ENCODE measurements at regions not wholly inside any gene's neighbourhood (a gene's known extent, or its start where the extent isn't known, plus 50 kb on each side); places are given as distances from the start of the nearest gene placed in this dataset.
A peak's percentile ranks its signal among the peaks of the same experiment; 100 is the strongest.

DNA sequence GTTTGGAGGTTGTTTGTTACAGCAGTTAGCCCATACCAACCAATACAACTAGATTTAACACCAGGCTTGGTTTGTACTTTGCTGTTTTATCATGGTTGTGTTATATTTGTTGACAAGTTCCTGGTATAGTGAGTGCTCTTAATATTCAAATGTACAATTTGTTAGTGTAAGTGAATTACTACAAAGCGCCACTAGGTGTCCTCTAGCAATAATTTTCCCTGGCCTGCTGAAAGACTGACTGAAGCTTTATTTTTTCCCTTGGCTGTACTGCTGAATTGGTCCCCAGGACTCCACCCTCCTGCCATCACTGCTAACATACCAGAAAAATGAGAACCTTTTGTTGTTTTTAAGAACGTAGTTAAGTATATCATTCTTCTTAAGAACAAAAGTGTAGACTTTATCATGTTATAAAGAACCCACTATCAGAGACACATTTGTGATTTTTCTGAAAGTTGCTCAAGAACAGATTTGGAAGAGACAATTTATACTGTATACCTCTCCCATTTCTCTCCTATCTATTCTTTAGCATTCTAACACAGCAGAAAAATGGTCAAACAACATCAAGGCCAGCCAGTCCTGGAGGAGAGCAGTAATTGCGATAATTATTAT is 75.3 kb upstream of the FAR2 start:
- no peaks in the 10 kb centered on the region for H3K27me3 ChIP-seq
- H3K27ac ChIP-seq: no peak overlapping the region
- H3K36me3 ChIP-seq: no peaks in the 10 kb centered on the region
- DNase-seq (ENCODE audit: low read depth in 1 of 2, low spot score in 1 of 2): peak; percentile 66 to 75
- H3K4me1 ChIP-seq (ENCODE audit: low read depth): no peaks in the 10 kb centered on the region
- TF ChIP-seq, protein P1, sequence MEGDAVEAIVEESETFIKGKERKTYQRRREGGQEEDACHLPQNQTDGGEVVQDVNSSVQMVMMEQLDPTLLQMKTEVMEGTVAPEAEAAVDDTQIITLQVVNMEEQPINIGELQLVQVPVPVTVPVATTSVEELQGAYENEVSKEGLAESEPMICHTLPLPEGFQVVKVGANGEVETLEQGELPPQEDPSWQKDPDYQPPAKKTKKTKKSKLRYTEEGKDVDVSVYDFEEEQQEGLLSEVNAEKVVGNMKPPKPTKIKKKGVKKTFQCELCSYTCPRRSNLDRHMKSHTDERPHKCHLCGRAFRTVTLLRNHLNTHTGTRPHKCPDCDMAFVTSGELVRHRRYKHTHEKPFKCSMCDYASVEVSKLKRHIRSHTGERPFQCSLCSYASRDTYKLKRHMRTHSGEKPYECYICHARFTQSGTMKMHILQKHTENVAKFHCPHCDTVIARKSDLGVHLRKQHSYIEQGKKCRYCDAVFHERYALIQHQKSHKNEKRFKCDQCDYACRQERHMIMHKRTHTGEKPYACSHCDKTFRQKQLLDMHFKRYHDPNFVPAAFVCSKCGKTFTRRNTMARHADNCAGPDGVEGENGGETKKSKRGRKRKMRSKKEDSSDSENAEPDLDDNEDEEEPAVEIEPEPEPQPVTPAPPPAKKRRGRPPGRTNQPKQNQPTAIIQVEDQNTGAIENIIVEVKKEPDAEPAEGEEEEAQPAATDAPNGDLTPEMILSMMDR (IDR thresholded peaks at IDR 0.05; ENCODE audit: low read depth, low read length): peak; percentile 70
- no peaks in the 10 kb centered on the region for H3K9me3 ChIP-seq (ENCODE audit: low read depth)
- no peak overlapping the region for H3K4me3 ChIP-seq

DNA sequence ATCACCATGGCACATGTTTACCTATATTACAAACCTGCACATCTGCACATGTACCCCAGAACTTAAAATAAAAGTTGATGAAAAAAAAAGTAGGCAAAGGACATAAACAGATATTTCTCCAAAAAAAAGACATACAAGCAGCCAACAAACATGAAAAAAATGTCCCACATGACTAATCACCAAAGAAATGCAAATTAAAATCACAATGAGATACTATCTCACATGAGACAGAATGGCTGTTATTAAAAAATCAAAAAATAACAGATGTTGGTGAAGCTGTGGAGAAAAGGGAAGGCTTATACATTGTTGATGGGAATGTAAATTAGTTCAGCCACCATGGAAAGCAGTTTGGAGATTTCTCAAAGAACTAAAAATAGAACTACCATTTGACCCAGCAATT is 68.0 kb upstream of the FAR2 start:
- H3K27ac ChIP-seq: no peak overlapping the region

DNA sequence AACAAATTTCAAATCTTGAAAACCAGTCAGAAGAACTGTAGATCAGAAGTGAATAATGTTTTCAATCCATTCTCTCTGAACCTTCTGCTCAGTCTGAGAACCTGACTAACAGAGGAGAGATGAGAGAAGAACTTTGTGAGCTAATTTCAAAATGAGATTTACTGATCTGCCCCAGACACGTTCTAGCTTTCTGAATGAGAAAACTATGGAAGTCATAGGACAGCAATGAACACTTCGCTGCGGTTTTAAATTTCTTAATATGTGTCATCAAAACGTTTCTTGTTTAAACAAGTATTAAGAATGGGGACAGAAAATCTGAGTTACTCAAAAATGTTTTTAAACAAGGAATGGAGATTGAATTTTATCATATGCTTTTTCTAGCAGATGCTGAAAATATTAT is 66.6 kb upstream of the FAR2 start:
- Histone ChIP-seq H3K4me3 (no peak overlapping the region), H3K36me3 (no peaks in the 10 kb centered on the region), H3K9me3 (ENCODE audit: low read depth) (no peaks in the 10 kb centered on the region), H3K4me1 (ENCODE audit: low read depth) (peaks cover 4% of the 10 kb centered on the region), H3K27ac (no peak overlapping the region), H3K27me3 (no peaks in the 10 kb centered on the region)
- DNase-seq (ENCODE audit: low read depth in 1 of 2, low spot score in 1 of 2): no peak
- TF ChIP-seq, protein P1 (IDR thresholded peaks at IDR 0.05; ENCODE audit: low read depth, low read length): no peak

More for the DNA sequence above, 68.0 kb upstream of the FAR2 start:
- Histone ChIP-seq H3K9me3 (ENCODE audit: low read depth) (no peaks in the 10 kb centered on the region), H3K4me3 (no peak overlapping the region), H3K4me1 (ENCODE audit: low read depth) (no peaks in the 10 kb centered on the region), H3K36me3 (no peaks in the 10 kb centered on the region), H3K27me3 (no peaks in the 10 kb centered on the region)
- TF ChIP-seq, protein P1 (IDR thresholded peaks at IDR 0.05; ENCODE audit: low read depth, low read length): no peak
- no peak for DNase-seq (ENCODE audit: low read depth in 1 of 2, low spot score in 1 of 2)

DNA sequence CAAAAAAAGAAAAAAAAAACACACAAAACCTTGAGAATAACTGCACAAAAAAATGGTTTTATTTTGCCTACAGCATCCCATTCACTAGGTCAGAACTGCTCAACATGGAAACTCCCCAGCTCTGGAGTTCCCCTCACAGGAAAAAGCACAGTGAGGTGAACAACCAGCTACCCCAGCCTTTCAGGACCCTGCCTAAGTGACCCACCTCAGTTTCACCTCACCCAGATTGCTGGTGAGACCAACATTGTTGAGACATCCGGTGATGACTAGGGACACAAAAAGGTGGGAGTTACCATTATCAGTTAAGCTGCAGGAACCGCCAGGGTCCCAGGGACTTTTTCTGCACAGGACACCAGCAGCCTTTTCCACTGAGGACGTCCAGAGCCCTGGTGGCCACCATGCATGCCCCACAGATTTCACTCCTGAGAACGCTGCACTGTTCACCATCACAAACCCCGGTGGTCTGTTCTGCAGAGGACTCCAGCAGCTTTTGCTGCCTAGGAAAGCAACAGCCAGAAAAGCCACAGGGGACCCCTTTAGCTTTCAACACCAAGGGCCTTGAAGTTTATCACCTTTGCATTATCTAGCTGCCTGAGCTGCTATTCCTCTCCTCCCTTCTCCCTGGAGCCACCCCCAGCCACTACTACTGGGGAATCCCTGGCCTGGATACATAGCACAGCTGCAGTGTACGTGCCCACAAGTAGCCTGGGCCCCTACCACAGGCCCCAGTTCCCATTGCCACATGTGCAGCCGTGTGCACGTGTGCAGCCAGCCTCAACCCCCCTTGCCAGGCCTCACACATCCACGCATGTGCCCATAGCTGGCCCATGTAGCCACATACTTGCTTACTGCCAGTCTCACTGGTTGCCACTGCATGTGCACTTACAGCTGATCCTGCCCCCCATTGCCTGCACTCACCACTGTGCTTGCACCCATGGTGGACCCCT is 62.5 kb upstream of the FAR2 start:
- Histone ChIP-seq H3K36me3 (no peaks in the 10 kb centered on the region), H3K27me3 (no peaks in the 10 kb centered on the region), H3K4me1 (ENCODE audit: low read depth) (peaks cover 4% of the 10 kb centered on the region), H3K4me3 (no peak overlapping the region), H3K27ac (no peak overlapping the region), H3K9me3 (ENCODE audit: low read depth) (no peaks in the 10 kb centered on the region)
- peak in 1 of 2 donors; percentile 55 for DNase-seq (ENCODE audit: low read depth in 1 of 2, low spot score in 1 of 2)
- TF ChIP-seq, protein P1 (IDR thresholded peaks at IDR 0.05; ENCODE audit: low read depth, low read length): no peak

DNA sequence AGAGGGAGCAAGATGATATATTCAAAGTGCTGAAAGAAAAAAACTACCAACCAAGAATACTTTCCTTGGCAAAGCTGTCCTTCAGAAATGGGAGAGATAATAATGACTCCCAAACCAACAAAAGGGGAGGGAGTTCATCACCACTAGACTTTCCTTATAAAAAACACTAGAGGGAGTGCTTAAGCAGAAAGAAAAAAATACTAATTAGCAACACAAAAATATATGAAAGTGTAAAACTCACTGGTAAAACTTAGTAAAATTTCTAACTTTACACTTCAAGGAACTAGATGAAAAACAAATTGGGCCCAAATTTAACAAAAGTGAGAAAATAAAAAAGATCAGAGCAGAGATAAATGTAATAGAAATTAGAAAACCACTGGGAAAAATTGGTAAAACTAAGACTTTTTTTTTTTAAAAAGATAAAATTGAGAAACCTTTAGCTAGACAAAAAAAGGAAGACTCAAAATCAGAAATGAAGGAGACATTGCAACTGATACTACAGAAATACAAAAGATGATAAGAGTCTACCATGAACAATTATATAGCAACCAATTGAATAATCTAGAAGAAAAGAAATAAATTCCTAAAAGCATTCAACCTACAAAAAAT is 60.4 kb upstream of the FAR2 start:
- H3K4me1 ChIP-seq (ENCODE audit: low read depth): peaks cover 4% of the 10 kb centered on the region
- peak in 1 of 2 donors; percentile 57 for DNase-seq (ENCODE audit: low read depth in 1 of 2, low spot score in 1 of 2)
- TF ChIP-seq, protein P1 (IDR thresholded peaks at IDR 0.05; ENCODE audit: low read depth, low read length): peak; percentile 57

More for the DNA sequence above, 60.4 kb upstream of the FAR2 start:
- Histone ChIP-seq H3K4me3 (no peak overlapping the region), H3K9me3 (ENCODE audit: low read depth) (no peaks in the 10 kb centered on the region), H3K36me3 (no peaks in the 10 kb centered on the region), H3K27ac (no peak overlapping the region), H3K27me3 (no peaks in the 10 kb centered on the region)
